22Rv1 (cell line): ENCODE measurements at regions not wholly inside any gene's neighbourhood (a gene's known extent, or its start where the extent isn't known, plus 50 kb on each side); places are given as distances from the start of the nearest gene placed in this dataset.

ENCODE experiments used
- H3K27ac ChIP-seq: fragments of 450-650 bp; 2 replicates; pipeline ENCODE4 v1.5.1; 2017
- CTCF ChIP-seq: fragments of 450-650 bp; IDR thresholded peaks from 2 replicates; pipeline ENCODE4 v1.5.1; 2017; ENCODE audit warnings: mild to moderate bottlenecking
- ZFX ChIP-seq: fragments of 450-650 bp; IDR thresholded peaks from 2 replicates; pipeline ENCODE4 v1.6.1; 2017; ENCODE audit warnings: antibody characterized with exemption, borderline replicate concordance

GRCh38 chr13:72403396-72404010, 323.9 kb downstream of the MZT1 start:
- no peak for TF ChIP-seq ZFX
- no peak for TF ChIP-seq CTCF

GRCh38 chr13:72400856-72401255, 326.6 kb downstream of the MZT1 start:
- no peak for TF ChIP-seq ZFX
- no peak for TF ChIP-seq CTCF
- no peak overlapping the region for H3K27ac ChIP-seq

More at GRCh38 chr13:72403396-72404010, 323.9 kb downstream of the MZT1 start:
- no peak overlapping the region for H3K27ac ChIP-seq

- no peak for TF ChIP-seq ZFX
- no peak for TF ChIP-seq CTCF
- no peak overlapping the region for H3K27ac ChIP-seq
Observed at GRCh38 chr13:72399351-72399750, 328.1 kb downstream of the MZT1 start.

- no peak overlapping the region for H3K27ac ChIP-seq
- TF ChIP-seq ZFX: no peak
- TF ChIP-seq CTCF: no peak
Observed at GRCh38 chr13:72397265-72397664, 330.2 kb downstream of the MZT1 start.

- TF ChIP-seq CTCF (no peak), ZFX (no peak)
- H3K27ac ChIP-seq: no peak overlapping the region
Observed at GRCh38 chr13:72390909-72391308, 336.5 kb downstream of the MZT1 start.

- H3K27ac ChIP-seq: no peak overlapping the region
- TF ChIP-seq CTCF (no peak), ZFX (no peak)
Observed at GRCh38 chr13:72386138-72386684, 341.2 kb downstream of the MZT1 start.

- no peak overlapping the region for H3K27ac ChIP-seq
- no peak for TF ChIP-seq ZFX
- no peak for TF ChIP-seq CTCF
Observed at GRCh38 chr13:72384879-72385278, 342.6 kb downstream of the MZT1 start.
